Embryonic facial prominence (tissue), 1 donor: ENCODE measurements at regions not wholly inside any gene's neighbourhood (a gene's known extent, or its start where the extent isn't known, plus 50 kb on each side); places are given as distances from the start of the nearest gene placed in this dataset.
"Not testable (repeated sequence)": the region's sequence is repeated elsewhere in the genome, so short reads cannot be mapped to it uniquely, and the experiment has no call there.

Experiments used
- DNase-seq: peaks from one replicate; pipeline ENCODE4 v3.0.0-alpha.2; 2016; ENCODE audit errors: extremely low spot score

DNA sequence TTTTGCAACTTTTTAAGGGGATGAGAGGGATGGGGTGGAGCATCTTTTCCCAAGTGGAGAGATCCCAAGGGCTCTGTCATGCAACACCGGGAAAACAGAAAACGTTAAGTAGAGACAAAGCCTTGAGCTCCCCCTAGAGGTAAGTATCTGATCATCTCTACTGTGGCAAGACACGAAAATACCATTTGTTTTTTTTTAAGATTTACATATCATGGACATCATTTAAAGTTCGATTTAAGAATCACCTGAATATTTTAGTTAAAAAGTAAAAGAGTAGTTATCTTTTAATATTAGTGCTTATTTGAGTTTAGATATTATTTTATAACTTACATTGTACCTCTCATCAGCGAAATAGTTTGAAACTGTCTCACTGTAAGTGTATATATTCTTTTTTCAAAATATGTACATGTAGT lies 200.4 kb downstream of the LRRC70 start:
- DNase-seq: no peak

DNA sequence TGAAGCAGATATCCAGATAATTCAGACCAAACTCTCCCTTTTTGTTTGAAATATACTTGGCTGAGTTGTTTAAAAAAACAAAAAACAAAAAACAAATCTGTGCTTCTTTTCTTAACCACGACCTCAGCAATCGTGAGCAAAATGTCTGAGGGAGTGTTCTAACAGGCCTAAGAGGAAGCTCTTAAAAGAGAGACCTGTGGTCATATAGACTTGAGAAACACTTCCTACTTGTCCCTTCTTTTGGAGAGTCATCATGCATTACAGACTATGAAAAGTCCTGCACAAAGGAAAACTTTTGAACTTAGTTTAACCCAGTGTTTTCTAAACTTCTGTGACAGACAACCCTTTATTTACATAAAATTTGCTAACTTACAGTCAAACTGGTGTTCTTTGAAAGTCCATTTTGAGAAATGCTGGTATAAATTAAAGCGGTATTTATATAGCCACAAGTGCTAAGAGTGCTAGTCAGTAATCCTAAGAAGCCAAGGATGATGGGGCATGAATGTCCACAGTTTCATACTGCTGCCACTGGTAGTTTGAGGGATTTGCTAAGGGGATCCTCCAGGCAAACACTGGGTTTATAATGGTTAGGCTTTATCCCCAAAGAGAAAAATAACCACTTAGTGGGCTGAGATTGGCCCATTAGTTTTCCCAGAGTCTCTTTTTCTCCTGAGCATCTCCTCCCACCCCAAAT lies 199.8 kb downstream of the LRRC70 start:
- no peak for DNase-seq

- DNase-seq: not testable (repeated sequence)
Measured at GRCh38 chr5:62777081-62777480, 198.5 kb downstream of the LRRC70 start.

DNA sequence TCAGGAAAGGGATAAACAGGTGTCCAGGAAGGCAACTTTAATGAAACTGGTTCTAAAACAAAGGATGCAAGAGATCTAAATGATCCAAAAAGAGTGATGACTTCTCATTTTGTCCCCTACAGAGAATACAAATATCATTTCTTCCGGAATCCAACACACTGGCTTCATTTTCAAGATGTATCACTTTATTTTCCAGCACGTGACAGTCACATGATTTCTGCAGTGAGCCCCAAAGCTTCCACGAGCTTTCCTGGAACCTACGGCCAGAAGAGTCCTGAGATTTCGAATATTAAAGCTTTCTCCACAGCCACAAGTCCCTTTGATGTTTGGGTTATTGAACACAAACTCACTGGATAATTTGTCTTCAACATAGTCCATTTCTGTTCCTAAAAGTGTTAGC lies 198.0 kb downstream of the LRRC70 start:
- DNase-seq: not testable (repeated sequence)

- no peak for DNase-seq
Measured at GRCh38 chr5:62773460-62773859, 194.8 kb downstream of the LRRC70 start.

DNA sequence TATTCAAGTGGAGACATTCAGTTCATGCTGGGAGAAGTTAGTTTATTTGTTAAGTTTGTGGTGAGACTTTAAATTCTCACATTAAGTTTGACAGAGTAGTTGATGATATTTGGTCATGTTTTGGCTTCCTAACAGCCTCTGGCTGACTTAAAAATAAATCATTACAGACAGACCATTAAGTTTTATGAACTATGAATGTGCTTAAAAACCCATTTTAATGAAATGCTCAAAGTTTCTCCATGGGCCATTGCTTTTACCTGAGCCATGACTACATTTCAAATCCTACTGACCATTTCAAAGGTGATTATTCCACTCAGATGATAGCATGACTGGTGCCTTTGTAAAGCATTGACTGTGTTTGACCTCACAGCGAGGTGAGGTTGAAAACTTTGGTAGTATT lies 192.7 kb downstream of the LRRC70 start:
- DNase-seq: no peak

GRCh38 chr5:62767650-62768049 lies 189.0 kb downstream of the LRRC70 start:
- no peak for DNase-seq

DNA sequence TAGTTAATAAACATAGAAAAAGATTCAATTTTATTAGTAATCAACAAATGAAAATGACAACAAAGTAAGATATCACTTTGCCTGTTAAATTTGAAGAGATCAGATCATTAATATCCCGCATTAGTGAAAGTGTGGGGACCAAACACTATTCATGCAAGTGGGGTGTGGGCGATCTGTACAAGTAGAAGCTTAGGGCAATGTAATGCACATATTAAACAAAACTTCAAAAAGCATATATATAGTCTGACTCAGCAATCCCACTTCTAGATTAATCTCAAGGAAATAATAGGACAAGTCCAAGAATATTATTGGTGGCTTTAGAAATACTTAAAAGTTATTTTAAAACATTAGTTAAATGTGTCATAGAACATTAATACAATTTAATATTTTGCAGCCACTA lies 188.5 kb downstream of the LRRC70 start:
- DNase-seq: no peak

DNA sequence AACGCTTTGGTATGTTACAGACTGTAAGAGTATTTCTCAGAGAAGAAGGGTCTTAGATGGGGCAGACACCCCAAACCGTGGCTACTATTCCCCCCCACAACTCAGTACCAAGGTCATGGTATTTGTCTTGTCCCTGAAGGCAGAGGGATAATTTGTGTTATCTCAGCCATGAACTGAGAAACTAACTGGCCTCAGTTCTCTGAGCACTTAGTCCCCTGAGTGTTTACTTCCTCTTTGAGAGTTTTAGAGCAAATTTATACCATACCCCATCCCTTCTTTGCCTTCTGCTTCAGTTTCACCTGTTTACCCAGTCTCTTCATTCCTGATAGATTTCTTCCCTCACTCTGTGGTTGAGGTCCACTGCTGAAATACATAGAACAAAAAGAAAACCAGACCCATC lies 183.9 kb downstream of the LRRC70 start:
- no peak for DNase-seq

GRCh38 chr5:62757686-62758085 lies 179.1 kb downstream of the LRRC70 start:
- DNase-seq: not testable (repeated sequence)

DNA sequence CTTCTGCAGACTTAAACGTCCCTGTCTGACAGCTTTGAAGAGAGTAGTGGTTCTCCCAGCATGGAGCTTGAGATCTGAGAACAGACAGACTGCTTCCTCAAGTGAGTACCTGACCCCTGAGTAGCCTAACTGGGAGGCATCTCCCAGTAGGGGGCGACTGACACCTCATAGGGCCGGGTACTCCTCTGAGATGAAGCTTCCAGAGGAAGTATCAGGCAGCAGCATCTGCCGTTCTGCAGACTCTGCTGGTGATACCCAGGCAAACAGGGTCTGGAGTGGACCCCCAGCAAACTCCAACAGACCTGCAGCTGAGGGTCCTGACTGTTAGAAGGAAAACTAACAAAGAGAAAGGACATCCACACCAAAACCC lies 174.4 kb downstream of the LRRC70 start:
- not testable (repeated sequence) for DNase-seq

DNA sequence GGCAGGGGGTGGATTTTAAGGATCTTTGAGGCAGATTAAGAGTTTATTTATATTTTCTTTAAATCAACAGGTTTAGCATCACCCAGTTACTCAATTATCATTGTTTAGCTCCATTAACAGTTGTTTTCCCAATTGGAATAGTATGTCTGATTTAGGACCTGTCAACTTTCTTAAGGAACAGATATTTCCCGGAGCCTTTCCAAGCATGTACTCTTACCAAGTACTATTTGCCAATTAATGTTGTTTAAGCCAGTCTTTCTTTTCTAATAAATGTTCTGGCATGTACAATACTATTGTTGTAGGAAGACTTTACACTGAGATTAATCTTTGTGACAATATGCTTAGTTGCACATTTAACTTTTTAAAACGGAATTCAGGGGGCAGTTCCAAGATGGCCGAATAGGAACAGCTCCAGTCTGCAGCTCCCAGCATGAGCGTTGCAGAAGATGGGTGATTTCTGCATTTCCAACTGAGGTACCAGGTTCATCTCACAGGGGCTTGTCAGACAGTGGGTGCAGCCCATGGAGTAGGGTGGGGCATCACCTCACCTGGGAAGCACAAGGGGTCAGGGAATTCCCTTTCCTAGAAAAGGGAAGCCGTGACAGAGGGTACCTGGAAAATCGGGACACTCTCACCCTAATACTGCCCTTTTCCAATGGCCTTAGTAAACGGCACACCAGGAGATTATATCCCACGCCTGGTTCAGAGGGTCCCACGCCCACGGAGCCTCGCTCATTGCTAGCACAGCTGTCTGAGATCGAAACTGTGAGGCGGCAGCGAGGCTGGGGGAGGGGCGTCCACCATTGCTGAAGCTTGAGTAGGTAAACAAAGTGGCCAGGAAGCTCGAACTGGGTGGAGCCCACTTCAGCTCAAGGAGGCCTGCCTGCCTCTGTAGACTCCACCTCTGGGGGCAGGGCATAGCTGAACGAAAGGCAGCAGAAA lies 173.7 kb downstream of the LRRC70 start:
- not testable (repeated sequence) for DNase-seq

DNA sequence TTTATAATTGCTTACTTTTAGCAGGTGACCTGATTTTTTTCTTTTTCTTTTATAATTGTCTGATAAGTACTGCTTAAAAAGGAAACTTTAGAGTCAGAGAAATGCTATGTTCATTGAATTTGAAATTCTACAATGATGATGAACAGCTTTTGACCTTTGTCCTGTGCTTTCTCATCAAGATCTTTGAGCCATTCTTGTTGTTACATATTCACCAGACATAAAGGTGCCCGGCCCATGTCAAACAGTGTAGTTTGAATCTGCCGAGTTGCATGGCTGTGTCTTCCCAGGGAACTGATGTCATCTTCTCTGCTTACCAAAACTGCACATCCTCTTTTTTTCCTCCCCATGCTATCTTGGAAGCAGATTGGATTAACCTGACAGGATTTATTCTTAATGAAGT lies 163.6 kb downstream of the LRRC70 start:
- DNase-seq: no peak

DNA sequence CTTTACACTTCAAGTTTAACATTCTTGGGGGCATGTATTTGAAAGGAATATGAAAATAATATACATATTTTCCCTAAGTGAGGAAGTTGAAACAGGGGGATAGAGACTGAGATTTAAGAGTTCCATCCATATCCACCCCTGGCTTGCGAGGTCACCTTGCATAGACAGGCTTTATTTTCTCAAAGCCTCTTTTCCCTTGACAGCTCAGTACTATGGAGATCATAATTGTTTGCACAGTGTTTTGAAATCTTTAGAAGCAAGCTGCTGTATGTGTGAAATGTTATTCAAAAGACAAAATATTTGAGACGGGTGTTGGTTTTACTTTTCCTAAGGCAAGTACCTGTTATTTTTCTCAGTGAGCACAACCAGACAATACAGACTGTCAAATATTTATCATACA lies 163.1 kb downstream of the LRRC70 start:
- no peak for DNase-seq

GRCh38 chr5:62737766-62738165 lies 159.1 kb downstream of the LRRC70 start:
- no peak for DNase-seq

DNA sequence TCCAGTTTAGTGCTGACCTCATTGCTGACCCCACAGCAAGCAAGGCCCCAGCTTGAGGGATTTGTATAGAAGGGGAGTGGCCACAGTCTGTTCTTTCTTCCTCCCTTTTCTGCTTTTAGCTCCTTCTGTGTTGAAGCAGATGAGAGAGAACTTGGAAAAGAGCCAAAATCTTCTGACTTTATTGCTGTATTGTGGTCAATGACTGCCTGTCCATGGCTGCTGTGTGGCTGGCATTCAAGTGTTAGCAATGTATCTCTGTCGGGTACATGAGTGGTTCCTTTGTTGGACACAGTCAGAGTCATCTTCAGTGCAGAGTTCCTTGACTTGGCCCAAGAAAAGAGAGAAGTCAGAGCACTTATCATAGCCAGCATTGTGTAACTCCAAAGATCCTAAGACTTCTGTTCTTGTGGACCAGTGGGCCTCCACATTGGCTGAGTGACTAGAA lies 154.1 kb downstream of the LRRC70 start:
- no peak for DNase-seq

DNA sequence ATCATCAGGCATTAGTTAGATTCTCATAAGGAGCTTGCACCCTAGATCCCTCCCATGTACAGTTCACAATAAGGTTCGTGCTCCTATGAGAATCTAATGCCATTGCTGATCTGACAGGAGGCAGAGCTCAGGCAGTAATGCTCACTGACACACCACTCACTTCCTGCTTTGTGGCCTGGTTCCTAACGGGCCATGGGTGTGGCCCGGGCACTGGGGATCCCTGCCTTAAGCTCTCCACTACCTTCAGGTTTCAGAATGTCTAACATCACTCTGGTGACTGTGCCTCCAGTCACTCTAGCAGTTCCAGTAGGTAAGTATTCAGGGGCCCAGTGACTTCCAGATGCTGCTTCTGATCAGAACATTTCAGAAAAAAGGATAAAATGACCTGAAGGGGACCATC lies 152.4 kb downstream of the LRRC70 start:
- no peak for DNase-seq

DNA sequence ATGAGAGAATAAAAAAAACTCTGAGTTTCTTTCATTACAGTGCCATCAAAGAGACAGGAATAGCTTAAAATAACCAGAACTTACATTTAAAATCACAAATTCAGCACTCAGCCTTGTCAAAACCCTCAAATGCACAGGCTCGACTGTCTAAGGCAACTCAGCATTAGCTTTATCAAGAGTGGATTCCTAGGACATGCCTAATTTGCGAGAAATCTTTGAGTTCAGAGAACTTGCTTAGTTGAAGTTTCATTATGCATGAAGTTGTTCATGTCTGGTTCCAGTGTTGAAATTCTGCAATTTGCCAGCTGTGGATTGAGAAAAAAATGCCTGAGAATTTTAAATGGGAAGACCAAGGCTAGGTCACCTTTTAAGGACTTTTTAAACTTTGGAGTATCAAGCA lies 151.1 kb downstream of the LRRC70 start:
- no peak for DNase-seq

GRCh38 chr5:62727861-62728260 lies 149.2 kb downstream of the LRRC70 start:
- DNase-seq: no peak

DNA sequence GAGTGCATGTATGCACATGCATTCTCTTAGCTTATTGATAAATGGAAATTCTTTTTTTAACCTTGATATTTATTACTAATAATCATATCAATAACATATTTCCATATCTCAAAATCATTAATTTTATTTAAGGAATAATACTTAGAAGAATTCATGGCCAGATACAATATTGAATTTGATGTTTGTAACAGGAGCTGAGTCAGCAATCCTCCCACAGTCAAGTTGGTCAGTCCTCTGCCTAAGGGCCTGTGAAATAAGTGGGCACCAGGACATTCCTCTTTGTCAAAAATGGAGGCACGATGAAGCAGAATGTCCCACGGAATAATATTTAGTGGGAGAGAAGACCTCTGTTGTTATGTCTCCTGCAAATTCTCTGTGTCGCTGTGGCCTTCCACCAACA lies 148.6 kb downstream of the LRRC70 start:
- no peak for DNase-seq

DNA sequence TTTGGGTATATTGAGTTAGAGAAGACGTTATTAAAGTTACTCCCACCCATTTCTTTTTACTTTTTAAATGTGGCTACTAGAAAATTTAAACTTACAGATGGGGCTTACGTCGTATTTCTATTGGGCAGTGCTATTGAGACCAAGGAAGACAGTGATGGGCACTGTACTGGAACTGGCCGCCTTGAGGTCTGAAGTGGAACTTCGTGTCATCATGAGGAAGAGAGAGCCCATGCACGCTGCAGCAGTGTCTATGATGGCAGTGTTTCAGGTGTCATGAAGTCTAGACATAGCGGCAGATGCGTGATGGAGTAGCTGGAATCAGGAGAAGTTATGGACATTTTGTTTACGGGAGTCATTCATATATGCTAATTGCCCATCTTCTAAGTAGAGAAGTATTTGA lies 143.7 kb downstream of the LRRC70 start:
- DNase-seq: no peak

- DNase-seq: no peak
Measured at GRCh38 chr5:62720031-62720441, 141.4 kb downstream of the LRRC70 start.
